NCI-H2171 treated with DMSO at 0.1 percent for 48 hours (cell line): ENCODE measurements at regions not wholly inside any gene's neighbourhood (a gene's known extent, or its start where the extent isn't known, plus 50 kb on each side); places are given as distances from the start of the nearest gene placed in this dataset.

Source experiments
- DNase-seq: peaks from one replicate; lab custom pipeline; 2025; lab: John Stamatoyannopoulos, UW

GRCh38 chr6:166106076-166106686 lies 61.5 kb downstream of the TBXT start:
- DNase-seq, result peak; percentile 47

GRCh38 chr6:166105341-166106075 lies 62.1 kb downstream of the TBXT start:
- DNase-seq, result no peak

- DNase-seq, result no peak
These were observed 62.8 kb downstream of the TBXT start for GRCh38 chr6:166104872-166105271.

GRCh38 chr6:166104107-166104506 lies 63.5 kb downstream of the TBXT start:
- no peak for DNase-seq

GRCh38 chr6:166101819-166102419 lies 65.7 kb downstream of the TBXT start:
- DNase-seq, result no peak

GRCh38 chr6:166097914-166098522 lies 69.6 kb downstream of the TBXT start:
- no peak for DNase-seq

GRCh38 chr6:166087852-166088251 lies 79.8 kb downstream of the TBXT start:
- no peak for DNase-seq

GRCh38 chr6:166087246-166087645 lies 80.4 kb downstream of the TBXT start:
- DNase-seq, result no peak

GRCh38 chr6:166085500-166085899 lies 82.2 kb downstream of the TBXT start:
- DNase-seq, result no peak

- DNase-seq, result no peak
These were observed 82.7 kb downstream of the TBXT start for GRCh38 chr6:166084951-166085350.

- DNase-seq, result no peak
These were observed 87.8 kb downstream of the TBXT start for GRCh38 chr6:166079841-166080240.

GRCh38 chr6:166078294-166078693 lies 89.4 kb downstream of the TBXT start:
- DNase-seq, result no peak

GRCh38 chr6:166076625-166077024 lies 91.0 kb downstream of the TBXT start:
- DNase-seq, result no peak

GRCh38 chr6:166075925-166076324 lies 91.7 kb downstream of the TBXT start:
- no peak for DNase-seq

- DNase-seq, result no peak
These were observed 92.5 kb downstream of the TBXT start for GRCh38 chr6:166075186-166075585.

GRCh38 chr6:166073082-166073481 lies 94.6 kb downstream of the TBXT start:
- no peak for DNase-seq

GRCh38 chr6:166068768-166069167 lies 98.9 kb downstream of the TBXT start:
- no peak for DNase-seq

- DNase-seq, result no peak
These were observed 109.4 kb downstream of the TBXT start for GRCh38 chr6:166058064-166058739.

GRCh38 chr6:166057431-166057830 lies 110.2 kb downstream of the TBXT start:
- no peak for DNase-seq

GRCh38 chr6:166056637-166057036 lies 111.0 kb downstream of the TBXT start:
- DNase-seq, result no peak

- no peak for DNase-seq
These were observed 111.8 kb downstream of the TBXT start for GRCh38 chr6:166055801-166056200.

GRCh38 chr6:166052837-166053236 lies 114.8 kb downstream of the TBXT start:
- no peak for DNase-seq
